ENCODE measurements at regions not wholly inside any gene's neighbourhood (a gene's known extent, or its start where the extent isn't known, plus 50 kb on each side); places are given as distances from the start of the nearest gene placed in this dataset.
"Not testable (repeated sequence)": the region's sequence is repeated elsewhere in the genome, so short reads cannot be mapped to it uniquely, and the experiment has no call there.

- Histone ChIP-seq H3K9me3 (no peaks in the 10 kb centered on the region), H3K27me3 (replicated peaks in 1 of 2; ENCODE audit: control insufficient read depth in 2 of 2, extremely low read depth in 1 of 2, insufficient read depth in 2 of 2, low read length in 1 of 2) (no peaks in the 10 kb centered on the region), H3K4me3 (ENCODE audit: control insufficient read depth in 1 of 2, extremely low read depth in 1 of 2, low read length in 1 of 2) (no peak overlapping the region), H3K36me3 (ENCODE audit: control insufficient read depth in 2 of 2, extremely low read depth in 1 of 2, insufficient read depth in 1 of 2, low read length in 1 of 2) (no peaks in the 10 kb centered on the region), H3K27ac (ENCODE audit: low read length) (no peak overlapping the region), H3K4me1 (ENCODE audit: control insufficient read depth in 1 of 2, extremely low read depth in 1 of 2, insufficient read depth in 2 of 2, low read length in 2 of 2) (no peaks in the 10 kb centered on the region)
- ATAC-seq (replicated peaks in 1 of 4) (no peak), DNase-seq (no peak)
- no peak overlapping the region for H3K4me3 Mint-ChIP-seq
- CTCF ChIA-PET: no interaction called here
- H3K27me3 Mint-ChIP-seq: no peaks in the 10 kb centered on the region
- whole genome bisulfite sequencing (ENCODE audit: insufficient coverage): no CpG with 5 or more reads among the region's 1 CpG
- no peaks in the 10 kb centered on the region for H3K4me1 Mint-ChIP-seq
- H3K36me3 Mint-ChIP-seq: no peaks in the 10 kb centered on the region
- H3K9me3 Mint-ChIP-seq: no peaks in the 10 kb centered on the region
- POLR2A ChIA-PET: no interaction called here
- no peak overlapping the region for H3K27ac Mint-ChIP-seq
Measured at GRCh38 chr13:76245920-76246319, 609.8 kb downstream of the LMO7 start.

- no peaks in the 10 kb centered on the region for H3K36me3 ChIP-seq (ENCODE audit: control insufficient read depth in 2 of 2, extremely low read depth in 1 of 2, insufficient read depth in 1 of 2, low read length in 1 of 2)
- H3K4me1 ChIP-seq (ENCODE audit: control insufficient read depth in 1 of 2, extremely low read depth in 1 of 2, insufficient read depth in 2 of 2, low read length in 2 of 2): no peaks in the 10 kb centered on the region
- H3K27ac ChIP-seq (ENCODE audit: low read length): no peak overlapping the region
- H3K9me3 ChIP-seq: no peaks in the 10 kb centered on the region
- no peak overlapping the region for H3K27ac Mint-ChIP-seq
- no peaks in the 10 kb centered on the region for H3K27me3 ChIP-seq (replicated peaks in 1 of 2; ENCODE audit: control insufficient read depth in 2 of 2, extremely low read depth in 1 of 2, insufficient read depth in 2 of 2, low read length in 1 of 2)
- ATAC-seq (replicated peaks in 1 of 4): no peak
- H3K4me3 ChIP-seq (ENCODE audit: control insufficient read depth in 1 of 2, extremely low read depth in 1 of 2, low read length in 1 of 2): no peak overlapping the region
- H3K9me3 Mint-ChIP-seq: no peaks in the 10 kb centered on the region
- DNase-seq: no peak
- POLR2A ChIA-PET: no interaction called here
- no peaks in the 10 kb centered on the region for H3K27me3 Mint-ChIP-seq
- WGBS (ENCODE audit: insufficient coverage): 60% methylated on average over 2 of the region's 4 CpGs
- H3K36me3 Mint-ChIP-seq: no peaks in the 10 kb centered on the region
- CTCF ChIA-PET: no interaction called here
- no peak overlapping the region for H3K4me3 Mint-ChIP-seq
- H3K4me1 Mint-ChIP-seq: no peaks in the 10 kb centered on the region
Measured at GRCh38 chr13:76245211-76245610, 609.1 kb downstream of the LMO7 start.

GRCh38 chr13:76243120-76243519 is 607.0 kb downstream of the LMO7 start:
- H3K27me3 ChIP-seq (replicated peaks in 1 of 2; ENCODE audit: control insufficient read depth in 2 of 2, extremely low read depth in 1 of 2, insufficient read depth in 2 of 2, low read length in 1 of 2); ATAC-seq (replicated peaks in 1 of 4); H3K27me3 Mint-ChIP-seq; H3K9me3 Mint-ChIP-seq; CTCF ChIA-PET; H3K4me3 ChIP-seq (ENCODE audit: control insufficient read depth in 1 of 2, extremely low read depth in 1 of 2, low read length in 1 of 2); POLR2A ChIA-PET; H3K4me1 Mint-ChIP-seq; H3K4me3 Mint-ChIP-seq; H3K27ac Mint-ChIP-seq; DNase-seq; H3K36me3 Mint-ChIP-seq; H3K9me3 ChIP-seq; H3K27ac ChIP-seq (ENCODE audit: low read length); H3K4me1 ChIP-seq (ENCODE audit: control insufficient read depth in 1 of 2, extremely low read depth in 1 of 2, insufficient read depth in 2 of 2, low read length in 2 of 2); H3K36me3 ChIP-seq (ENCODE audit: control insufficient read depth in 2 of 2, extremely low read depth in 1 of 2, insufficient read depth in 1 of 2, low read length in 1 of 2): not testable (repeated sequence)
- 90% methylated on average over 6 of the region's 8 CpGs for WGBS (ENCODE audit: insufficient coverage)

GRCh38 chr13:76239031-76239680 is 603.0 kb downstream of the LMO7 start:
- ATAC-seq (replicated peaks in 1 of 4): no peak
- H3K27ac ChIP-seq (ENCODE audit: low read length): no peak overlapping the region
- POLR2A ChIA-PET: no interaction called here

GRCh38 chr13:76231522-76232167 is 595.5 kb downstream of the LMO7 start:
- ChIA-PET CTCF (no interaction called here), POLR2A (no interaction called here)
- H3K27me3 ChIP-seq (replicated peaks in 1 of 2; ENCODE audit: control insufficient read depth in 2 of 2, extremely low read depth in 1 of 2, insufficient read depth in 2 of 2, low read length in 1 of 2): no peaks in the 10 kb centered on the region
- no peak overlapping the region for H3K27ac Mint-ChIP-seq
- no peak for ATAC-seq (replicated peaks in 1 of 4)
- no CpG with 5 or more reads among the region's 4 CpGs for WGBS (ENCODE audit: insufficient coverage)
- H3K4me3 ChIP-seq (ENCODE audit: control insufficient read depth in 1 of 2, extremely low read depth in 1 of 2, low read length in 1 of 2): no peak overlapping the region
- H3K9me3 ChIP-seq: no peaks in the 10 kb centered on the region
- H3K27ac ChIP-seq (ENCODE audit: low read length): no peak overlapping the region
- no peak overlapping the region for H3K4me3 Mint-ChIP-seq
- H3K9me3 Mint-ChIP-seq: no peaks in the 10 kb centered on the region
- DNase-seq: no peak
- no peaks in the 10 kb centered on the region for H3K4me1 ChIP-seq (ENCODE audit: control insufficient read depth in 1 of 2, extremely low read depth in 1 of 2, insufficient read depth in 2 of 2, low read length in 2 of 2)
- H3K36me3 ChIP-seq (ENCODE audit: control insufficient read depth in 2 of 2, extremely low read depth in 1 of 2, insufficient read depth in 1 of 2, low read length in 1 of 2): no peaks in the 10 kb centered on the region
- H3K36me3 Mint-ChIP-seq: no peaks in the 10 kb centered on the region
- peaks cover 0 to 5% of the 10 kb centered on the region in 2 donors for H3K27me3 Mint-ChIP-seq
- no peaks in the 10 kb centered on the region for H3K4me1 Mint-ChIP-seq

More at GRCh38 chr13:76239031-76239680, 603.0 kb downstream of the LMO7 start:
- no peaks in the 10 kb centered on the region for H3K4me1 ChIP-seq (ENCODE audit: control insufficient read depth in 1 of 2, extremely low read depth in 1 of 2, insufficient read depth in 2 of 2, low read length in 2 of 2)
- DNase-seq: no peak
- no CpG with 5 or more reads among the region's 4 CpGs for WGBS (ENCODE audit: insufficient coverage)
- Mint-ChIP-seq H3K9me3 (no peaks in the 10 kb centered on the region), H3K4me3 (no peak overlapping the region), H3K36me3 (no peaks in the 10 kb centered on the region), H3K27me3 (peaks cover 0 to 5% of the 10 kb centered on the region in 2 donors), H3K27ac (no peak overlapping the region), H3K4me1 (no peaks in the 10 kb centered on the region)
- H3K36me3 ChIP-seq (ENCODE audit: control insufficient read depth in 2 of 2, extremely low read depth in 1 of 2, insufficient read depth in 1 of 2, low read length in 1 of 2): no peaks in the 10 kb centered on the region
- H3K4me3 ChIP-seq (ENCODE audit: control insufficient read depth in 1 of 2, extremely low read depth in 1 of 2, low read length in 1 of 2): no peak overlapping the region
- no peaks in the 10 kb centered on the region for H3K27me3 ChIP-seq (replicated peaks in 1 of 2; ENCODE audit: control insufficient read depth in 2 of 2, extremely low read depth in 1 of 2, insufficient read depth in 2 of 2, low read length in 1 of 2)
- CTCF ChIA-PET: no interaction called here
- H3K9me3 ChIP-seq: no peaks in the 10 kb centered on the region

GRCh38 chr13:76229281-76229680 is 593.2 kb downstream of the LMO7 start:
- H3K27me3 ChIP-seq (replicated peaks in 1 of 2; ENCODE audit: control insufficient read depth in 2 of 2, extremely low read depth in 1 of 2, insufficient read depth in 2 of 2, low read length in 1 of 2): no peaks in the 10 kb centered on the region
- Mint-ChIP-seq H3K36me3 (no peaks in the 10 kb centered on the region), H3K4me1 (no peaks in the 10 kb centered on the region), H3K27ac (no peak overlapping the region), H3K27me3 (peaks cover 0 to 7% of the 10 kb centered on the region in 2 donors), H3K9me3 (peaks cover 0 to 4% (median 0%) of the 10 kb centered on the region in 3 donors), H3K4me3 (no peak overlapping the region)
- no peak for ATAC-seq (replicated peaks in 1 of 4)
- ChIA-PET CTCF (no interaction called here), POLR2A (no interaction called here)
- DNase-seq: no peak
- H3K27ac ChIP-seq (ENCODE audit: low read length): no peak overlapping the region
- no peaks in the 10 kb centered on the region for H3K9me3 ChIP-seq
- H3K36me3 ChIP-seq (ENCODE audit: control insufficient read depth in 2 of 2, extremely low read depth in 1 of 2, insufficient read depth in 1 of 2, low read length in 1 of 2): no peaks in the 10 kb centered on the region
- WGBS (ENCODE audit: insufficient coverage): no CpG with 5 or more reads among the region's 2 CpGs
- H3K4me3 ChIP-seq (ENCODE audit: control insufficient read depth in 1 of 2, extremely low read depth in 1 of 2, low read length in 1 of 2): no peak overlapping the region
- no peaks in the 10 kb centered on the region for H3K4me1 ChIP-seq (ENCODE audit: control insufficient read depth in 1 of 2, extremely low read depth in 1 of 2, insufficient read depth in 2 of 2, low read length in 2 of 2)
